ENCODE measurements at regions not wholly inside any gene's neighbourhood (a gene's known extent, or its start where the extent isn't known, plus 50 kb on each side); places are given as distances from the start of the nearest gene placed in this dataset.

GRCh38 chr2:150955231-150955630 lies 306.4 kb downstream of the RBM43 start:
- TF ChIP-seq MAX (IDR thresholded peaks at IDR 0.05; ENCODE audit: low read depth, low read length) (no peak), POLR2A (IDR thresholded peaks at IDR 0.05; ENCODE audit: extremely low read depth, insufficient read length) (no peak), CTCF (IDR thresholded peaks at IDR 0.05; ENCODE audit: low read depth, low read length) (no peak), MYC (IDR thresholded peaks at IDR 0.05; ENCODE audit: low read depth, low read length) (no peak)

Measured in NB4 (cell line).